GM12891 (cell line): ENCODE measurements at regions not wholly inside any gene's neighbourhood (a gene's known extent, or its start where the extent isn't known, plus 50 kb on each side); places are given as distances from the start of the nearest gene placed in this dataset.

Source experiments
- PAX5 ChIP-seq: IDR thresholded peaks from 2 replicates; pipeline ENCODE4 v1.6.1; 2011; ENCODE audit warnings: low read length, moderate library complexity, mild to moderate bottlenecking; ENCODE audit not compliant: insufficient read depth, severe bottlenecking
- POLR2A ChIP-seq: IDR thresholded peaks from 2 replicates; pipeline ENCODE4 v1.6.1; 2011; ENCODE audit warnings: low read depth, low read length, control low read depth
- POLR2AphosphoS5 ChIP-seq: IDR thresholded peaks from 2 replicates; pipeline ENCODE4 v1.6.1; 2011; ENCODE audit warnings: low read depth, low read length, control low read depth
- POU2F2 ChIP-seq: IDR thresholded peaks from 2 replicates; pipeline ENCODE4 v1.6.1; 2011; ENCODE audit warnings: low read depth, mild to moderate bottlenecking, control low read depth, low read length, moderate library complexity
- SPI1 ChIP-seq: IDR thresholded peaks from 2 replicates; pipeline ENCODE4 v1.6.1; 2011; ENCODE audit warnings: low read depth, low read length, control low read depth
- TAF1 ChIP-seq: IDR thresholded peaks from 2 replicates; pipeline ENCODE4 v1.6.1; 2011; ENCODE audit warnings: low read depth, low read length, control low read depth

- TF ChIP-seq POLR2A (no peak), POU2F2 (no peak), POLR2AphosphoS5 (no peak), SPI1 (no peak), TAF1 (no peak), PAX5 (no peak)
Observed at GRCh38 chr14:28875934-28876571, 109.5 kb downstream of the FOXG1 start.
